ENCODE measurements at regions not wholly inside any gene's neighbourhood (a gene's known extent, or its start where the extent isn't known, plus 50 kb on each side); places are given as distances from the start of the nearest gene placed in this dataset.

- TF ChIP-seq EZH2phosphoT487 (IDR thresholded peaks at IDR 0.05; ENCODE audit: low read depth) = no peak
- TF ChIP-seq, protein P1, sequence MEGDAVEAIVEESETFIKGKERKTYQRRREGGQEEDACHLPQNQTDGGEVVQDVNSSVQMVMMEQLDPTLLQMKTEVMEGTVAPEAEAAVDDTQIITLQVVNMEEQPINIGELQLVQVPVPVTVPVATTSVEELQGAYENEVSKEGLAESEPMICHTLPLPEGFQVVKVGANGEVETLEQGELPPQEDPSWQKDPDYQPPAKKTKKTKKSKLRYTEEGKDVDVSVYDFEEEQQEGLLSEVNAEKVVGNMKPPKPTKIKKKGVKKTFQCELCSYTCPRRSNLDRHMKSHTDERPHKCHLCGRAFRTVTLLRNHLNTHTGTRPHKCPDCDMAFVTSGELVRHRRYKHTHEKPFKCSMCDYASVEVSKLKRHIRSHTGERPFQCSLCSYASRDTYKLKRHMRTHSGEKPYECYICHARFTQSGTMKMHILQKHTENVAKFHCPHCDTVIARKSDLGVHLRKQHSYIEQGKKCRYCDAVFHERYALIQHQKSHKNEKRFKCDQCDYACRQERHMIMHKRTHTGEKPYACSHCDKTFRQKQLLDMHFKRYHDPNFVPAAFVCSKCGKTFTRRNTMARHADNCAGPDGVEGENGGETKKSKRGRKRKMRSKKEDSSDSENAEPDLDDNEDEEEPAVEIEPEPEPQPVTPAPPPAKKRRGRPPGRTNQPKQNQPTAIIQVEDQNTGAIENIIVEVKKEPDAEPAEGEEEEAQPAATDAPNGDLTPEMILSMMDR (IDR thresholded peaks at IDR 0.05; ENCODE audit: low read depth, low read length) = no peak
- Histone ChIP-seq H3K27ac (ENCODE audit: low read length) (no peak overlapping the region), H3K4me2 (ENCODE audit: low read length) (no peak overlapping the region), H3K9ac (ENCODE audit: low read length) (no peak overlapping the region), H3K36me3 (replicated peaks; ENCODE audit: low read depth, low read length) (no peaks in the 10 kb centered on the region), H3K79me2 (ENCODE audit: low read length) (no peaks in the 10 kb centered on the region), H4K20me1 (ENCODE audit: insufficient read depth, low read length) (no peaks in the 10 kb centered on the region), H2AFZ (ENCODE audit: low read depth, low read length) (no peak overlapping the region), H3K27me3 (ENCODE audit: low read depth, low read length) (no peaks in the 10 kb centered on the region), H3K9me3 (ENCODE audit: insufficient read depth, low read length) (no peaks in the 10 kb centered on the region), H3K4me1 (ENCODE audit: low read length) (peaks cover 10% of the 10 kb centered on the region), H3K4me3 (ENCODE audit: low read length) (no peak overlapping the region)
Observed at GRCh38 chr15:57784081-57784511, 77.6 kb downstream of the POLR2M start.

DNA sequence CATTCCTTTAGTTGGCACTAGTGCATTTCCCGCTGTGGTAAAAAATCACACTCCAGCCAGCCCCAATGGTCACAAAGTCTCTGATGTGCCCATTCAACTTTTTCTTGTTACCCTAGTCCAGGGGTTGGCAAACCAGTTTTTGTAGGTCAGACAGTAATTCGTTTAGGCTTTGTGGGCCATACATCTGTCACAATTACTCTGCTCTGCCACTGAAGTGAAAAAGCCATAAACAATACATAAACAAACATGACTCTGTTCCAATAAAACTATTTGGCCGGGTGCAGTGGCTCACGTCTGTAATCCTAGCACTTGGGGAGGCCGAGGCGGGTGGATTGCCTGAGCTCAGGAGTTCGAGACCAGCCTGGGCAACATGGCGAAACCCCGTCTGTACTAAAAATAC, 78.5 kb downstream of the POLR2M start:
- no peaks in the 10 kb centered on the region for H3K27me3 ChIP-seq (ENCODE audit: low read depth, low read length)
- H3K79me2 ChIP-seq (ENCODE audit: low read length) = no peaks in the 10 kb centered on the region
- no peak overlapping the region for H3K4me3 ChIP-seq (ENCODE audit: low read length)
- no peaks in the 10 kb centered on the region for H3K36me3 ChIP-seq (replicated peaks; ENCODE audit: low read depth, low read length)
- peaks cover 10% of the 10 kb centered on the region for H3K4me1 ChIP-seq (ENCODE audit: low read length)
- H4K20me1 ChIP-seq (ENCODE audit: insufficient read depth, low read length) = no peaks in the 10 kb centered on the region
- no peaks in the 10 kb centered on the region for H3K9me3 ChIP-seq (ENCODE audit: insufficient read depth, low read length)
- no peak overlapping the region for H2AFZ ChIP-seq (ENCODE audit: low read depth, low read length)
- no peak overlapping the region for H3K27ac ChIP-seq (ENCODE audit: low read length)
- no peak overlapping the region for H3K4me2 ChIP-seq (ENCODE audit: low read length)
- TF ChIP-seq EZH2phosphoT487 (IDR thresholded peaks at IDR 0.05; ENCODE audit: low read depth) = no peak
- TF ChIP-seq, protein P1 (IDR thresholded peaks at IDR 0.05; ENCODE audit: low read depth, low read length) = no peak
- no peak overlapping the region for H3K9ac ChIP-seq (ENCODE audit: low read length)

- Histone ChIP-seq H3K4me2 (ENCODE audit: low read length) (peak overlapping the region; percentile 20), H2AFZ (ENCODE audit: low read depth, low read length) (no peak overlapping the region), H3K36me3 (replicated peaks; ENCODE audit: low read depth, low read length) (no peaks in the 10 kb centered on the region), H3K27me3 (ENCODE audit: low read depth, low read length) (no peaks in the 10 kb centered on the region), H3K27ac (ENCODE audit: low read length) (no peak overlapping the region), H3K9me3 (ENCODE audit: insufficient read depth, low read length) (no peaks in the 10 kb centered on the region), H3K79me2 (ENCODE audit: low read length) (no peaks in the 10 kb centered on the region), H3K4me3 (ENCODE audit: low read length) (no peak overlapping the region), H4K20me1 (ENCODE audit: insufficient read depth, low read length) (no peaks in the 10 kb centered on the region), H3K4me1 (ENCODE audit: low read length) (peaks cover 10% of the 10 kb centered on the region), H3K9ac (ENCODE audit: low read length) (no peak overlapping the region)
- TF ChIP-seq, protein P1 (IDR thresholded peaks at IDR 0.05; ENCODE audit: low read depth, low read length) = no peak
Observed at GRCh38 chr15:57785959-57786358, 79.4 kb downstream of the POLR2M start.

DNA sequence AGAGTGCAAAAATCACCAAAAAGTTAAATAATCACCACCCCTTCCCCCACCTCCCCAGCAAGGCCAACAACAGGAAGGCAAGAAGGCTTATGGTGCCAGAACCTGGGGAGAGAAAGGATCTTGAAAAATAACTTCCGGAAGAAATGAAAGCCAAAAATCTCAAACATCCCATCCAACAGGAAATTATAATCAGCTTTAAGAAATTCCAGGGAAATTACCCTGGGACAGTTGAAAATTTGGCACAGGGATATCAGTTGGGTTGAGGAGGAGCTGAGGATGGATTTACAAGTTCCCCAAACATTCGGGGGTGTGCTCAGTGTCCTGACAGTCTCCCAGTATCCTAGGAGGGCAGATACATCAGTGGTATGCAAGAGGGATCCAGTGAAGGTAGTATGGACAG, 82.7 kb downstream of the POLR2M start:
- H4K20me1 ChIP-seq (ENCODE audit: insufficient read depth, low read length) = no peaks in the 10 kb centered on the region
- H3K9ac ChIP-seq (ENCODE audit: low read length) = no peak overlapping the region
- H3K4me2 ChIP-seq (ENCODE audit: low read length) = no peak overlapping the region
- peaks cover 10% of the 10 kb centered on the region for H3K4me1 ChIP-seq (ENCODE audit: low read length)
- no peak overlapping the region for H3K4me3 ChIP-seq (ENCODE audit: low read length)
- no peak overlapping the region for H2AFZ ChIP-seq (ENCODE audit: low read depth, low read length)
- peaks cover 9% of the 10 kb centered on the region for H3K27me3 ChIP-seq (ENCODE audit: low read depth, low read length)
- no peaks in the 10 kb centered on the region for H3K79me2 ChIP-seq (ENCODE audit: low read length)
- no peaks in the 10 kb centered on the region for H3K9me3 ChIP-seq (ENCODE audit: insufficient read depth, low read length)
- no peak for TF ChIP-seq EZH2phosphoT487 (IDR thresholded peaks at IDR 0.05; ENCODE audit: low read depth)
- TF ChIP-seq, protein P1 (IDR thresholded peaks at IDR 0.05; ENCODE audit: low read depth, low read length) = no peak
- no peak overlapping the region for H3K27ac ChIP-seq (ENCODE audit: low read length)
- no peaks in the 10 kb centered on the region for H3K36me3 ChIP-seq (replicated peaks; ENCODE audit: low read depth, low read length)
